Stimulated activated CD4-positive, alpha-beta T cell treated with anti-CD3 and anti-CD28 coated beads, TNF-alpha, amount 100 ng/mL, for 4 hours (primary cell): ENCODE measurements at regions not wholly inside any gene's neighbourhood (a gene's known extent, or its start where the extent isn't known, plus 50 kb on each side); places are given as distances from the start of the nearest gene placed in this dataset.

Experiments used
- DNase-seq, 3 experiments: peaks; one replicate each; pipeline ENCODE4 v3.0.0-alpha.2; 2020; ENCODE audit warnings: low read depth in 3 of 3

- DNase-seq = no peak
Measured at GRCh38 chr3:31378231-31378630, 154.5 kb upstream of the STT3B start.

- no peak for DNase-seq
Measured at GRCh38 chr3:31379598-31379997, 153.1 kb upstream of the STT3B start.

- DNase-seq = no peak
Measured at GRCh38 chr3:31382856-31383255, 149.9 kb upstream of the STT3B start.

GRCh38 chr3:31384117-31384516, 148.6 kb upstream of the STT3B start:
- DNase-seq = no peak

- no peak for DNase-seq
Measured at GRCh38 chr3:31389939-31390338, 142.8 kb upstream of the STT3B start.

- DNase-seq = no peak
Measured at GRCh38 chr3:31390466-31390865, 142.3 kb upstream of the STT3B start.

- no peak for DNase-seq
Measured at GRCh38 chr3:31391150-31391549, 141.6 kb upstream of the STT3B start.

- DNase-seq = no peak
Measured at GRCh38 chr3:31392568-31392967, 140.2 kb upstream of the STT3B start.

GRCh38 chr3:31399271-31399670, 133.5 kb upstream of the STT3B start:
- DNase-seq = no peak

GRCh38 chr3:31402117-31402516, 130.6 kb upstream of the STT3B start:
- no peak for DNase-seq

- DNase-seq = no peak
Measured at GRCh38 chr3:31403197-31403596, 129.5 kb upstream of the STT3B start.

GRCh38 chr3:31404871-31405270, 127.9 kb upstream of the STT3B start:
- no peak for DNase-seq

- DNase-seq = no peak
Measured at GRCh38 chr3:31405515-31405914, 127.2 kb upstream of the STT3B start.

- DNase-seq = no peak
Measured at GRCh38 chr3:31406896-31407295, 125.8 kb upstream of the STT3B start.

GRCh38 chr3:31407665-31408064, 125.1 kb upstream of the STT3B start:
- DNase-seq = no peak

GRCh38 chr3:31408720-31409119, 124.0 kb upstream of the STT3B start:
- no peak for DNase-seq

GRCh38 chr3:31409389-31409788, 123.3 kb upstream of the STT3B start:
- DNase-seq = no peak

GRCh38 chr3:31409866-31410265, 122.9 kb upstream of the STT3B start:
- no peak for DNase-seq

- DNase-seq = no peak
Measured at GRCh38 chr3:31410411-31410810, 122.3 kb upstream of the STT3B start.

GRCh38 chr3:31412832-31413231, 119.9 kb upstream of the STT3B start:
- no peak for DNase-seq

- no peak for DNase-seq
Measured at GRCh38 chr3:31413515-31413914, 119.2 kb upstream of the STT3B start.

GRCh38 chr3:31416980-31417379, 115.7 kb upstream of the STT3B start:
- DNase-seq = no peak

- no peak for DNase-seq
Measured at GRCh38 chr3:31417486-31417885, 115.2 kb upstream of the STT3B start.

GRCh38 chr3:31420311-31420710, 112.4 kb upstream of the STT3B start:
- no peak for DNase-seq
